ENCODE measurements at regions not wholly inside any gene's neighbourhood (a gene's known extent, or its start where the extent isn't known, plus 50 kb on each side); places are given as distances from the start of the nearest gene placed in this dataset.

- no peak for DNase-seq
Measured at GRCh38 chr1:91092503-91092902, 70.7 kb upstream of the ZNF644 start.

DNA sequence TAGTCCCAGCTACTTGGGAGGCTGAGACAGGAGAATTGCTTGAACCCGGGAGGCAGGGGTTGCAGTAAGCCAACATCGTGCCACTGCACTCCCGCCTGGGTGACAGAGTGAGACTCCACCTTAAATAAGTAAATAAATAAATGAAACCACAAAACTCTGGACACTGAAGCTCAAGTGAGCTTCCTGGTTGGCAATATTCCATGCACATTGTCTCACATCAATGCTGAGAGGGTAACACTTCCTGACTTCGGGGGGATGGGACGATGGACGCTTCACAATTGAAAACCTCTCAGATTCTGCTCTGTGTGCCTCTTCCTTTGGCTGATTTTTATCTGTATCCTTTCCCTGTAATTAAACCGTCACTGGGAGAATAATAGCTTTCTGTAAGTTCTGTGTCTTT, 70.0 kb upstream of the ZNF644 start:
- no peak for DNase-seq

- no peak for DNase-seq
Measured at GRCh38 chr1:91080650-91081049, 58.8 kb upstream of the ZNF644 start.

DNA sequence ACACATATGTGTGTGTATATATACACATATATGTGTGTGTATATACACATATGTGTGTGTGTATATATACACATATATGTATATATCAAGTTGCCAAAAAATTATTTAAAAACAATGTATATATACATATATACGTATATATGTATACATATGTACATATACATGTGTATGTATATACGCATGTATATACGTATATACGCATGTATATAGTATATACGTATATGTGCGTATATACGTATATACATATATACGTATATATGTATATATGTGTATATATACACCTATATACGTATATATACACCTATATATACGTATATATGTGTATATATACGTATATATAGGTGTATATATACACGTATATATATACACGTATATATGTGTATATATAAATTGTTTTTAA, 57.0 kb upstream of the ZNF644 start:
- DNase-seq, result no peak

GRCh38 chr1:91076834-91077233, 55.0 kb upstream of the ZNF644 start:
- no peak for DNase-seq

GRCh38 chr1:91075233-91076135, 53.6 kb upstream of the ZNF644 start:
- DNase-seq, result no peak

GRCh38 chr1:91073299-91073698, 51.5 kb upstream of the ZNF644 start:
- DNase-seq, result no peak

- no peak for DNase-seq
Measured at GRCh38 chr1:91071838-91072237, 50.0 kb upstream of the ZNF644 start.

Data from SW 1271 (cell line).